Erythroblast (primary cell): ENCODE measurements at regions not wholly inside any gene's neighbourhood (a gene's known extent, or its start where the extent isn't known, plus 50 kb on each side); places are given as distances from the start of the nearest gene placed in this dataset.

Experiments used
- GATA1 ChIP-seq: IDR thresholded peaks from 2 replicates; pipeline ENCODE4 v1.6.1; 2011; ENCODE audit warnings: low read depth, mild to moderate bottlenecking, control low read depth, low read length, moderate library complexity
- POLR2A ChIP-seq: IDR thresholded peaks from 2 replicates; pipeline ENCODE4 v1.6.1; 2011; ENCODE audit warnings: mild to moderate bottlenecking, low read length

DNA sequence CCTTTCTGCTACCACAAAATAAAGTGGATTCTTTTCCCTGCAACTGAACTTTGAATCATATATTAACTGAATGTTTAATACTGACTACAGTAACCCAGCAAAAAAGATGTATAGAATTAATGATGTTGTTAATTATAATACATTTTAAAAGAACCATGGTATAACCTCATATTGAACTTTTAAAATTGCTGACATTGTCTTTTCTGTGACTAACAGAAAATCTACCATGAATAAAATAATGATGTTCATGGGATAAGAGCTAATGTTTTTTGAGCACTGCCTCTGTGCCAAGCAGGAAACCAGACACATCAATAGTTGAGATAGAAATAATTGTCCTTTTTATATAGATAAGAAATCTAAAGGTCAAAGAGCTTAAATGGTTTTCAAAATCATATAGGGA, 691.9 kb downstream of the PDHA2 start:
- TF ChIP-seq POLR2A = no peak
- TF ChIP-seq GATA1 = no peak
